HCT116 (cell line): ENCODE measurements at regions not wholly inside any gene's neighbourhood (a gene's known extent, or its start where the extent isn't known, plus 50 kb on each side); places are given as distances from the start of the nearest gene placed in this dataset.

Source experiments
- CEBPB ChIP-seq: IDR thresholded peaks from 2 replicates; pipeline ENCODE4 v1.6.1; 2012; ENCODE audit warnings: low read depth
- EGR1 ChIP-seq: IDR thresholded peaks from 2 replicates; pipeline ENCODE4 v1.6.1; 2012; ENCODE audit warnings: low read depth
- ELF1 ChIP-seq: IDR thresholded peaks from 2 replicates; pipeline ENCODE4 v1.6.1; 2012; ENCODE audit warnings: low read depth, borderline replicate concordance
- EZH2 ChIP-seq: fragments of 200-600 bp; sonication (generic); IDR thresholded peaks from 2 replicates; pipeline ENCODE4 v1.6.1; 2017; ENCODE audit warnings: antibody characterized with exemption, mixed run types
- POLR2A ChIP-seq: IDR thresholded peaks from 2 replicates; pipeline ENCODE4 v1.7.0; 2011; ENCODE audit warnings: borderline replicate concordance; ENCODE audit not compliant: insufficient read depth, insufficient read length; ENCODE audit errors: extremely low read depth
- POLR2AphosphoS5 ChIP-seq: IDR thresholded peaks from 2 replicates; pipeline ENCODE4 v1.6.1; 2011; ENCODE audit warnings: mild to moderate bottlenecking, low read depth, low read length, moderate library complexity
- RAD21 ChIP-seq: IDR thresholded peaks from 2 replicates; pipeline ENCODE4 v1.6.1; 2012; ENCODE audit warnings: low read depth, mild to moderate bottlenecking
- SIN3A ChIP-seq: IDR thresholded peaks from 2 replicates; pipeline ENCODE4 v1.6.1; 2012; ENCODE audit warnings: low read depth
- SP1 ChIP-seq: IDR thresholded peaks from 2 replicates; pipeline ENCODE4 v1.6.1; 2012; ENCODE audit warnings: low read depth
- SRF ChIP-seq: IDR thresholded peaks from 2 replicates; pipeline ENCODE4 v1.6.1; 2012; ENCODE audit warnings: low read depth
- TF ChIP-seq, protein P1 (sequence below), 3 experiments: fragments of 200-600 bp in 1 of 3; sonication (generic) in 1 of 3; IDR thresholded peaks in 2 of 3; conservative IDR thresholded peaks in 1 of 3; 2 replicates each; pipeline ENCODE4 v1.5.1; 2012 to 2017; ENCODE audit warnings: low read depth in 2 of 3, low read length in 2 of 3, antibody characterized with exemption in 1 of 3, borderline replicate concordance in 1 of 3, control low read depth in 1 of 3, mild to moderate bottlenecking in 1 of 3, mixed read lengths in 1 of 3, mixed run types in 1 of 3, moderate library complexity in 1 of 3; ENCODE audit not compliant: insufficient read depth in 1 of 3
- TF ChIP-seq, protein P2 (sequence below): IDR thresholded peaks from 2 replicates; pipeline ENCODE4 v1.6.1; 2012
- TF ChIP-seq, protein P3 (sequence below): IDR thresholded peaks from 2 replicates; pipeline ENCODE4 v1.6.1; 2012; ENCODE audit warnings: low read depth
- TF ChIP-seq, protein P4 (sequence below): IDR thresholded peaks from 2 replicates; pipeline ENCODE4 v1.6.1; 2012

DNA sequence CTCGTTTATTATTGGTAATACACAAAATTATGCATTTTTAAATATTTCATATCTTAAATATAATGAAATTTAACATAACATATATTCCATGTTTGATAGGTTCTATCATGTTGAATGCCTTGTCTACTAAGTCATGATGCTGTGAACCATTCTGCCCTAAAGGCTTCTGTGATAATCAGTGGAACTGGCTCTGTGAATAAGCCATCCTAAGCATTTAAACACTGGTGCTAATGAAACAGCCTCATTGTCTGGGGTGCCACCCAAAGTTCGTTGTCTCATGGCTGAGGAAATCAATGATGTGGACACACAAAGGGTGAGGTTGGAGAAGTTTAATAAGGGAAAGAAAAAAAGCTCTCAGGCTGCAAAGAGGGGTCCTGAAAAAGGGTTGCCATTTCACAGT is 264.7 kb upstream of the ZRANB2 start:
- TF ChIP-seq EGR1, result no peak
- no peak for TF ChIP-seq POLR2AphosphoS5
- no peak for TF ChIP-seq EZH2
- no peak for TF ChIP-seq POLR2A
- no peak for TF ChIP-seq CEBPB
- TF ChIP-seq RAD21, result no peak
- TF ChIP-seq, protein P1, sequence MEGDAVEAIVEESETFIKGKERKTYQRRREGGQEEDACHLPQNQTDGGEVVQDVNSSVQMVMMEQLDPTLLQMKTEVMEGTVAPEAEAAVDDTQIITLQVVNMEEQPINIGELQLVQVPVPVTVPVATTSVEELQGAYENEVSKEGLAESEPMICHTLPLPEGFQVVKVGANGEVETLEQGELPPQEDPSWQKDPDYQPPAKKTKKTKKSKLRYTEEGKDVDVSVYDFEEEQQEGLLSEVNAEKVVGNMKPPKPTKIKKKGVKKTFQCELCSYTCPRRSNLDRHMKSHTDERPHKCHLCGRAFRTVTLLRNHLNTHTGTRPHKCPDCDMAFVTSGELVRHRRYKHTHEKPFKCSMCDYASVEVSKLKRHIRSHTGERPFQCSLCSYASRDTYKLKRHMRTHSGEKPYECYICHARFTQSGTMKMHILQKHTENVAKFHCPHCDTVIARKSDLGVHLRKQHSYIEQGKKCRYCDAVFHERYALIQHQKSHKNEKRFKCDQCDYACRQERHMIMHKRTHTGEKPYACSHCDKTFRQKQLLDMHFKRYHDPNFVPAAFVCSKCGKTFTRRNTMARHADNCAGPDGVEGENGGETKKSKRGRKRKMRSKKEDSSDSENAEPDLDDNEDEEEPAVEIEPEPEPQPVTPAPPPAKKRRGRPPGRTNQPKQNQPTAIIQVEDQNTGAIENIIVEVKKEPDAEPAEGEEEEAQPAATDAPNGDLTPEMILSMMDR (IDR thresholded peaks at IDR 0.05 in 2 of 3, conservative IDR thresholded peaks at IDR 0.05 in 1 of 3; ENCODE audit: borderline replicate concordance in 1 of 3, insufficient read depth in 1 of 3, low read depth in 2 of 3, low read length in 2 of 3), result no peak
- TF ChIP-seq, protein P2, sequence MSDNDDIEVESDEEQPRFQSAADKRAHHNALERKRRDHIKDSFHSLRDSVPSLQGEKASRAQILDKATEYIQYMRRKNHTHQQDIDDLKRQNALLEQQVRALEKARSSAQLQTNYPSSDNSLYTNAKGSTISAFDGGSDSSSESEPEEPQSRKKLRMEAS, result no peak
- TF ChIP-seq SRF, result no peak
- TF ChIP-seq, protein P3, sequence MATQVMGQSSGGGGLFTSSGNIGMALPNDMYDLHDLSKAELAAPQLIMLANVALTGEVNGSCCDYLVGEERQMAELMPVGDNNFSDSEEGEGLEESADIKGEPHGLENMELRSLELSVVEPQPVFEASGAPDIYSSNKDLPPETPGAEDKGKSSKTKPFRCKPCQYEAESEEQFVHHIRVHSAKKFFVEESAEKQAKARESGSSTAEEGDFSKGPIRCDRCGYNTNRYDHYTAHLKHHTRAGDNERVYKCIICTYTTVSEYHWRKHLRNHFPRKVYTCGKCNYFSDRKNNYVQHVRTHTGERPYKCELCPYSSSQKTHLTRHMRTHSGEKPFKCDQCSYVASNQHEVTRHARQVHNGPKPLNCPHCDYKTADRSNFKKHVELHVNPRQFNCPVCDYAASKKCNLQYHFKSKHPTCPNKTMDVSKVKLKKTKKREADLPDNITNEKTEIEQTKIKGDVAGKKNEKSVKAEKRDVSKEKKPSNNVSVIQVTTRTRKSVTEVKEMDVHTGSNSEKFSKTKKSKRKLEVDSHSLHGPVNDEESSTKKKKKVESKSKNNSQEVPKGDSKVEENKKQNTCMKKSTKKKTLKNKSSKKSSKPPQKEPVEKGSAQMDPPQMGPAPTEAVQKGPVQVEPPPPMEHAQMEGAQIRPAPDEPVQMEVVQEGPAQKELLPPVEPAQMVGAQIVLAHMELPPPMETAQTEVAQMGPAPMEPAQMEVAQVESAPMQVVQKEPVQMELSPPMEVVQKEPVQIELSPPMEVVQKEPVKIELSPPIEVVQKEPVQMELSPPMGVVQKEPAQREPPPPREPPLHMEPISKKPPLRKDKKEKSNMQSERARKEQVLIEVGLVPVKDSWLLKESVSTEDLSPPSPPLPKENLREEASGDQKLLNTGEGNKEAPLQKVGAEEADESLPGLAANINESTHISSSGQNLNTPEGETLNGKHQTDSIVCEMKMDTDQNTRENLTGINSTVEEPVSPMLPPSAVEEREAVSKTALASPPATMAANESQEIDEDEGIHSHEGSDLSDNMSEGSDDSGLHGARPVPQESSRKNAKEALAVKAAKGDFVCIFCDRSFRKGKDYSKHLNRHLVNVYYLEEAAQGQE, result no peak
- no peak for TF ChIP-seq ELF1
- TF ChIP-seq SIN3A, result no peak
- TF ChIP-seq, protein P4, sequence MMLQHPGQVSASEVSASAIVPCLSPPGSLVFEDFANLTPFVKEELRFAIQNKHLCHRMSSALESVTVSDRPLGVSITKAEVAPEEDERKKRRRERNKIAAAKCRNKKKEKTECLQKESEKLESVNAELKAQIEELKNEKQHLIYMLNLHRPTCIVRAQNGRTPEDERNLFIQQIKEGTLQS, result no peak
- no peak for TF ChIP-seq SP1
